HepG2 (cell line): ENCODE measurements at regions not wholly inside any gene's neighbourhood (a gene's known extent, or its start where the extent isn't known, plus 50 kb on each side); places are given as distances from the start of the nearest gene placed in this dataset.

Experiments used
- ATAC-seq: fragments of 200-7000 bp; cut with Tn5 transposase; 3 replicates; pipeline ENCODE4 v1.9.1; 2020; ENCODE audit warnings: mild to moderate bottlenecking, moderate library complexity
- BruUV-seq: library from RNA; stranded (reverse); fragments of 400-500 nt; replicated peaks from 2 replicates; lab custom pipeline; 2021; lab: Mats Ljungman, UMichigan
- CTCF ChIA-PET: fragments of 300-600 bp; formaldehyde crosslinking; extraction: SDS; loops from one replicate; lab custom pipeline; 2021; ENCODE audit warnings: low total read pairs, inconsistent platforms, low intra/inter-chr PET ratio; lab: Yijun Ruan, JAX
- POLR2A ChIA-PET: fragments of 350-600 bp; sonication (Branson Sonifier 250); formaldehyde crosslinking; loops from one replicate; lab custom pipeline; 2020; ENCODE audit warnings: antibody characterized with exemption, inconsistent platforms; lab: Yijun Ruan, JAX
- DNase-seq: peaks from one replicate; pipeline ENCODE4 v3.0.0-alpha.2; 2015; ENCODE audit warnings: low spot score
- FAIRE-seq: peaks from 3 replicates; lab custom pipeline; 2011; peaks lifted over from hg19 to GRCh38; lab: Jason Lieb, UNC
- H2AFZ ChIP-seq: one replicate; pipeline ENCODE4 v1.6.1; 2011; ENCODE audit warnings: low read length, inconsistent platforms
- H3K27ac ChIP-seq: fragments of 300-600 bp; 3 replicates; pipeline ENCODE4 v1.8.0; 2011; ENCODE audit warnings: mixed run types, mild to moderate bottlenecking, mixed read lengths, low read length, inconsistent platforms; ENCODE audit not compliant: insufficient read depth; ENCODE audit errors: extremely low read length
- H3K27me3 ChIP-seq, 2 experiments: fragments of 200-600 bp in 1 of 2; 2 replicates in 1 of 2; 3 replicates in 1 of 2; pipeline versions ENCODE4 v1.6.0 to v1.8.0; 2011; ENCODE audit warnings: low read length in 2 of 2, mild to moderate bottlenecking in 2 of 2, moderate library complexity in 2 of 2, inconsistent platforms in 1 of 2; ENCODE audit not compliant: insufficient read depth in 2 of 2, control insufficient read depth in 1 of 2
- H3K36me3 ChIP-seq, 2 experiments: fragments of 200-600 bp in 1 of 2; replicated peaks in 1 of 2; 2 replicates in 1 of 2; 3 replicates in 1 of 2; pipeline versions ENCODE4 v1.5.1 to v1.8.0; 2011; ENCODE audit warnings: low read length in 2 of 2, inconsistent platforms in 1 of 2; ENCODE audit not compliant: insufficient read depth in 2 of 2, control insufficient read depth in 1 of 2
- H3K4me1 ChIP-seq: 2 replicates; pipeline ENCODE4 v1.5.1; 2012; ENCODE audit warnings: low read length, inconsistent platforms; ENCODE audit not compliant: insufficient read depth
- H3K4me2 ChIP-seq: 2 replicates; pipeline ENCODE4 v1.6.0; 2011; ENCODE audit warnings: low read depth, low read length, inconsistent platforms
- H3K4me3 ChIP-seq, 3 experiments: fragments of 200-600 bp in 1 of 3; sonication (generic), shearing (Covaris generic) in 1 of 3; replicated peaks in 1 of 3; 2 replicates each; pipeline ENCODE4 v1.5.1; 2011 to 2016; ENCODE audit warnings: low read length in 3 of 3, inconsistent platforms in 2 of 3, low read depth in 2 of 3, mild to moderate bottlenecking in 2 of 3, control low read depth in 1 of 3, mixed read lengths in 1 of 3; ENCODE audit not compliant: insufficient read depth in 1 of 3
- H3K79me2 ChIP-seq: one replicate; pipeline ENCODE4 v1.6.1; 2011; ENCODE audit warnings: low read length, inconsistent platforms; ENCODE audit not compliant: insufficient read depth
- H3K9ac ChIP-seq: 2 replicates; pipeline ENCODE4 v1.6.0; 2011; ENCODE audit warnings: mild to moderate bottlenecking, low read depth, low read length, inconsistent platforms; ENCODE audit not compliant: insufficient read depth
- H3K9me3 ChIP-seq: 2 replicates; pipeline ENCODE4 v1.5.1; 2012; ENCODE audit warnings: mild to moderate bottlenecking, low read length
- H4K20me1 ChIP-seq: 2 replicates; pipeline ENCODE4 v1.6.0; 2011; ENCODE audit warnings: inconsistent platforms, mild to moderate bottlenecking, low read length, moderate library complexity; ENCODE audit not compliant: insufficient read depth
- CBX2 ChIP-seq, 2 experiments: fragments of 200-600 bp in 1 of 2; sonication (generic); formaldehyde crosslinking in 1 of 2; IDR thresholded peaks; 2 replicates each; pipeline versions ENCODE4 v1.7.0 to v1.8.1; 2018 to 2022; ENCODE audit warnings: low read depth in 2 of 2, low read length in 1 of 2, mild to moderate bottlenecking in 1 of 2, missing genetic modification reagents in 1 of 2
- FOXO1 ChIP-seq: sonication (generic); formaldehyde crosslinking; IDR thresholded peaks from 2 replicates; pipeline ENCODE4 v1.4.0; 2020; ENCODE audit warnings: missing genetic modification reagents
- HBP1 ChIP-seq: IDR thresholded peaks from 2 replicates; pipeline ENCODE4 v1.6.1; 2016; ENCODE audit warnings: low read depth, control low read depth
- MTF1 ChIP-seq: sonication (generic); formaldehyde crosslinking; IDR thresholded peaks from 2 replicates; pipeline ENCODE4 v1.5.0; 2020; ENCODE audit warnings: missing genetic modification reagents
- TBX2 ChIP-seq: sonication (generic); formaldehyde crosslinking; IDR thresholded peaks from 2 replicates; pipeline ENCODE4 v1.5.0; 2020; ENCODE audit warnings: missing genetic modification reagents, mild to moderate bottlenecking, borderline replicate concordance
- ZNF260 ChIP-seq: sonication (generic); formaldehyde crosslinking; IDR thresholded peaks from 2 replicates; pipeline ENCODE4 v1.4.0; 2020; ENCODE audit warnings: missing genetic modification reagents, low read depth, mild to moderate bottlenecking, borderline replicate concordance
- ZNF343 ChIP-seq: sonication (generic); formaldehyde crosslinking; IDR thresholded peaks from 2 replicates; pipeline ENCODE4 v1.4.0; 2020; ENCODE audit warnings: mild to moderate bottlenecking, missing genetic modification reagents
- ZNF607 ChIP-seq: sonication (generic); formaldehyde crosslinking; IDR thresholded peaks from 2 replicates; pipeline ENCODE4 v1.5.1; 2020; ENCODE audit warnings: missing genetic modification reagents, mild to moderate bottlenecking, borderline replicate concordance
- WGBS: methylation state at CpG from one replicate; pipeline ENCODE4 v1.1.6; 2017; ENCODE audit warnings: low lambda C conversion rate; 5-methylcytosine and 5-hydroxymethylcytosine counted together
- in situ Hi-C: cut with HindIII; loops from 2 replicates; pipeline ENCODE4 v1.10.0; 2017; ENCODE audit warnings: low pct_unique_long_range_greater_than_20kb; ENCODE audit not compliant: extremely low pct_ligation_motif_present
- intact Hi-C: fragments of 100-400 bp; cut with micrococcal nuclease; formaldehyde crosslinking; loops from one replicate; pipeline ENCODE4 v1.10.0; 2022; ENCODE audit not compliant: unreplicated experiment
- TF ChIP-seq, protein P1 (sequence below): sonication (generic); formaldehyde crosslinking; conservative IDR thresholded peaks from 2 replicates; pipeline ENCODE4 v1.8.0; 2022; ENCODE audit warnings: mild to moderate bottlenecking, moderate library complexity, missing genetic modification reagents

DNA sequence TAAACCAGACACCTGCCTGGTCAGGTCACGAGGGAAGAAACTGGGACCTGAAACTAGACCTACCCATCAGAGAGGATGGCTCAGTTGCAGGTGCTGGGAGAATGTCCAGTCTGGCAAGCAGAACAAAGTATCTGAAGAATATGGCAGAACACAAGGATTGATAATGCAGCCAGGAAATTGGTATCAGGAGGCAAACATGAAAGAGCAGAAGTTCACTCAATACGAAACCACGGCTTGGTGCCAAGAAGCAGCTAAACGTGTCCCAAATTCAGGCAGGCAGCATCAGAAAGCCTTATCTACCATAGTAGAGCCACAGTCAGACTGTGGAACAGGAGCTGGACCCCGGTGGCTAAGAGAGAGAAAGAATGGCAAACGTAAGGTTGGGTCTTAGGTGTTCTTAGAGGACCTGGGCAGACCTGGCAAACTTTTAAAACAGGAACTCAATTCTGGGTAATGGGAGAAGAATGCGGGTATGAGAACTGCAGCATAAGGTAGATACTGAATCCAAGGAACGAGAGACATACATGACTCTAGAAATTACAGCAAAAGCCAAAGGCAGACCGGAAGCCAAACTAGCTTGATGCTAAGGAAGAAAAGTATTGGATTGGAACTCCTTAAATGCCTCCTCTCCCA is 169.0 kb upstream of the NECTIN3 start:
- in situ Hi-C loops = no loop called here
- H4K20me1 ChIP-seq = no peaks in the 10 kb centered on the region
- no TSS peak for BruUV-seq
- no peaks in the 10 kb centered on the region for H3K36me3 ChIP-seq
- no peak overlapping the region for H3K9ac ChIP-seq
- no peak overlapping the region for H3K27ac ChIP-seq
- 61% methylated on average over 9 of the region's 9 CpGs for WGBS
- no peak for DNase-seq
- no peaks in the 10 kb centered on the region for H3K79me2 ChIP-seq
- H2AFZ ChIP-seq = no peak overlapping the region
- CTCF ChIA-PET = no interaction called here
- TF ChIP-seq HBP1 (CRISPR knock-in tag) (no peak), ZNF260 (CRISPR knock-in tag) (no peak), ZNF343 (CRISPR knock-in tag) (no peak), FOXO1 (CRISPR knock-in tag) (no peak), MTF1 (CRISPR knock-in tag) (no peak), TBX2 (CRISPR knock-in tag) (no peak), CBX2 (IDR thresholded peaks at IDR 0.05; ENCODE audit: low read depth, low read length) (no peak), CBX2 (CRISPR knock-in tag; IDR thresholded peaks at IDR 0.05; ENCODE audit: low read depth) (no peak), ZNF607 (CRISPR knock-in tag) (no peak)
- TF ChIP-seq, protein P1, sequence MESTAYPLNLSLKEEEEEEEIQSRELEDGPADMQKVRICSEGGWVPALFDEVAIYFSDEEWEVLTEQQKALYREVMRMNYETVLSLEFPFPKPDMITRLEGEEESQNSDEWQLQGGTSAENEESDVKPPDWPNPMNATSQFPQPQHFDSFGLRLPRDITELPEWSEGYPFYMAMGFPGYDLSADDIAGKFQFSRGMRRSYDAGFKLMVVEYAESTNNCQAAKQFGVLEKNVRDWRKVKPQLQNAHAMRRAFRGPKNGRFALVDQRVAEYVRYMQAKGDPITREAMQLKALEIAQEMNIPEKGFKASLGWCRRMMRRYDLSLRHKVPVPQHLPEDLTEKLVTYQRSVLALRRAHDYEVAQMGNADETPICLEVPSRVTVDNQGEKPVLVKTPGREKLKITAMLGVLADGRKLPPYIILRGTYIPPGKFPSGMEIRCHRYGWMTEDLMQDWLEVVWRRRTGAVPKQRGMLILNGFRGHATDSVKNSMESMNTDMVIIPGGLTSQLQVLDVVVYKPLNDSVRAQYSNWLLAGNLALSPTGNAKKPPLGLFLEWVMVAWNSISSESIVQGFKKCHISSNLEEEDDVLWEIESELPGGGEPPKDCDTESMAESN (CRISPR knock-in tag) = no peak
- TF ChIP-seq, all 625 proteins: peak for 0
- intact Hi-C loops = no loop called here
- ATAC-seq (no peak), FAIRE-seq (no peak)
- POLR2A ChIA-PET = no interaction called here
- Histone ChIP-seq H3K4me2 (no peak overlapping the region), H3K4me1 (no peaks in the 10 kb centered on the region), H3K4me3 (no peak overlapping the region), H3K27me3 (no peaks in the 10 kb centered on the region), H3K9me3 (no peaks in the 10 kb centered on the region)
